HG03045 (cell line): ENCODE measurements at regions not wholly inside any gene's neighbourhood (a gene's known extent, or its start where the extent isn't known, plus 50 kb on each side); places are given as distances from the start of the nearest gene placed in this dataset.
"Not testable (repeated sequence)": the region's sequence is repeated elsewhere in the genome, so short reads cannot be mapped to it uniquely, and the experiment has no call there.

Experiments
- ATAC-seq: cut with Tn5 transposase; IDR thresholded peaks from one replicate; pipeline ENCODE4 v1.9.1; 2021; ENCODE audit warnings: mild to moderate bottlenecking, moderate library complexity; ENCODE audit not compliant: unreplicated experiment

DNA sequence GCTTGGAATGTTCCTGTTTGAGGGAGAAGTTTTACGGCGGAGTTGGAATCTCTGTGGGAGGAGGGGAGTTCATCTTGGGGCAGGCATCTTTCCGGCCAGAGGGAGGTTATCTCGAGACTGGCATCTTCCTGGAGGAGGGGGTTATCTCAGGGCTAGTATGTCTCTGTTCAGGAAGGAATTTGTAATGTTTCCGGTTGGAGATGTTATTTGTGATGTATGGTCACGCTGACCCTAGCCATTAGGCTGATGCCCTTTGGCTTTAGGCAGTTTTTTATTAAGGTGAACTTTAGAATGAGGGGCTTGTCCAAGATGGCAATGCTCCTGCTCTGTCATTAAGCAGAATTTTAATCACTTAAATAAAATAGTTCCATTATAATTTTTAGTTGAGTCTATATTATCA is 449.7 kb downstream of the PCDH10 start:
- no peak for ATAC-seq

DNA sequence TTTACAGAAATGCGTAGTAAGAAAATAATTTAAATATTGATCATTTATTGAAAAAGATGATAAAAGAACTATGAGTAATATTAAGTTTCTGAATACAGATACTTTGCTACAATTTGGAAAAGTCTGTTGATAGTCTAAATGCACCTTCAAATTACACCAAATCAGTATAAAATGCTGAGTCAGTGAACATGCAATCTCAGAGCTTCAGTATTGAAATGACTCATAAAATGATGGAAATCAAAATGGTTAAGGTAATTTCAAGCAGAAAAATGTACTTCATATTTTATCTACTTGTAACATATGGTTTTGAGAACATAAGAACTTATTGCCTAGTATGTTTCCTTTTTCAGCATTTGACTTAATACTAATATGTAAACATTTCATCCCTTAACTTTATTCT is 448.2 kb downstream of the PCDH10 start:
- no peak for ATAC-seq

DNA sequence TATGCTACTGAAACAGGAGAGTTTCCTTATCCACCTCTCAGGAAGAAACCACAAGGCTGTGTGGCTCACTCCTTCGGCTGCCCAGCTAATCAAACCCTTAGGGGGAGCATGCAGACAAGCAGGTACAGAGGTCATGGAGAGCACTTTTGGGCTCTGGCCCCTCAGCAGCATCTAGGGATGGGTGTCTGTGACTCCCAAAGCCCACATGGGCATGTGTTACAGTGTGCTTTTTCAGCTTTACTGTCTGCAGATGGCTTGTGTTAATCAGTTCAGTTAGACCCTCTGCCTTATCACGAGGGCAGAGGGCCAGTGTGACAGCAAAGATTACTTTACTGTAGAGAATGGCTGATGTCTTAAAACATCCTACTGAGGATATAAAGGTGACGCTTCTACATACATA is 447.4 kb downstream of the PCDH10 start:
- no peak for ATAC-seq

DNA sequence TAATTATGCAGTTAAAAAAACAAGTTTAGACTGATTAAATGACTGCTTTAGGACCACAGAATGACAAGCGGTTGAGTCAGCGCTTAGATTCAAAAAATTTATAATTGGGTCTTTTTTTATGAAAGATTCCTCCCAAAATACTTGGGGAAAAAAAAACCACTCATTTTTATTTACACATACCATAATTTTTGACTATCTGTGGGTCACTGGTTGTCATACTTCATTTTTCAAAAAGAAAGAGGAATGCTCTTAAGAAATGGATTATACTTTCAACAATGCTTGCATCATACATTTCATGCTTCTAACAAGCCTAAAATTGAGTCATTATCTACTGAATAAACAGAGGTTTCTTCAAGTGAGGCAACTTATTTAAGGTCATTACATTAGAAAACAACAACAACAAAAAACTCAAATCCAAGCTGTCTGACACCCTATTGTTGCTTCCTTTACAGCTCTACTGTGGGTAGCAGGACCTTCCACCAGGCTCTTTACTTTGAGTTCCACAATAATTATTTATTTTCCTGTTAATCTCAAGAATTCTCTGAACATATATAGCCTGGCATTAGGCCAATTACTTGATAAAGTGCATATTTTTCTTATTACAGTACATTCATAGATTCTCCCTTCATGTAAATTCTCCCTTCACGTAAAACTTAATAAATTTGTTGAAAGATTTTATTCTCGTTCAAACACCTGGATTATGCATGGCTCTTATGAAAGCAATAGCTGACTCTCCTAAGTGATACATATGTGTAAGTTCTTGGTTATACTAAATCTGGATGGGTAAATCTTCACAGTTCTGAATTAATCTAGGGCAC is 445.5 kb downstream of the PCDH10 start:
- ATAC-seq, result no peak

DNA sequence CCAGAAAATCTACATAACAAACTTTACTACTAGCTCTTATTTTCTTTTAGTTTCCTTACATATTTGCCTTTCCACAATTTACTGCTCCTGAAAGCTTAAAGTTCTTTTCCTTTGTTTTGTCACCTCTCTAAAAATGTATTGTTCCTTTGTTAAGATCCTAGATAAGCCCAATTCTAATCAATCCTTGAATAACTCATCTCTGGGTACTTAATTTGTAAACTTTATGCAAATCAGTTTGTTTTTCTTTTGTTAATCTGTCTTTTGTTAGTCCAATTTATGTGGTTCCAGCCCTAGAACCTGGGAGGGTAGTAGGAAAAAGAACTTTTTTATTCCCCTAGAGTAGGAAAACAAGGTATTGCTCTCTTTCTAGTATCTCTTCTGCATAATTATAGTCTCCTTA is 444.7 kb downstream of the PCDH10 start:
- ATAC-seq, result no peak

DNA sequence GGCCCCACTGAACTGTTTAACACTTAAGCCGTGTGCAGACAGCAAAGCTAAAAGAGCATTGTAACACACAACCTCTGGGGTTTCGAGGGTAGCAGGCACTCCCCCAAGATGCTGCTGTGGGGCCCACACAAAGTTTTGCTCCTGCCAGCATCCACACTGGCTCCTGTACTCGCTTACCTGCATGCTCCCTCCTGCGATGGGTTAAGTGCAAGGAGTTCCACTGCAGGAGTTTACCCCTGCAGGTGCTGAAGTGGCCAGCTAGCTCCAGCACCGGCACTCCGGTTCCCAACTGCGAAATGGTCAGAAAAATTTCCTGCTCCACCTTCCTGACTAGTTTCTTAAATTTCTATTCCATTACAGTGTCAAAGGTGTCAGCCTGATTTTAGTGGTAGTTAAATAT is 443.5 kb downstream of the PCDH10 start:
- ATAC-seq, result no peak

DNA sequence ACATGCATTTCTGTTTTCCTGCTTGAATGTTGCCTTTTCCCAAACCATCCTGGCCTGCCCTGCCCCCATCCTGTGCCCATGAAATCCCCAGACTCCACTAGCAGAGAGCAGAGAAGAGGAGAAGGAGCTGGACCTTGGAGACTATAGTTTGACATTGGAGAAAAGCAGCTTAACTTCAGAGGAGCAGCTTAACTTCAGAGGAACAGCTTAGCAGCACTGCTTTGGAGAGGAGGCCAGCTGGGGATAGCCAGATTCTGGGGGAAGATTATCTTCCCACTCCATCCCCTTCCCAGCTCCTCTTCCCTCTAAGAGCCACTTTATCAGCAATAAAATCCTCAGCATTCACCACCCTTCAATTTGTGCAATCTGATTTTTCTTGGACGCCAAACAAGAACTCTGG is 443.0 kb downstream of the PCDH10 start:
- ATAC-seq, result no peak

DNA sequence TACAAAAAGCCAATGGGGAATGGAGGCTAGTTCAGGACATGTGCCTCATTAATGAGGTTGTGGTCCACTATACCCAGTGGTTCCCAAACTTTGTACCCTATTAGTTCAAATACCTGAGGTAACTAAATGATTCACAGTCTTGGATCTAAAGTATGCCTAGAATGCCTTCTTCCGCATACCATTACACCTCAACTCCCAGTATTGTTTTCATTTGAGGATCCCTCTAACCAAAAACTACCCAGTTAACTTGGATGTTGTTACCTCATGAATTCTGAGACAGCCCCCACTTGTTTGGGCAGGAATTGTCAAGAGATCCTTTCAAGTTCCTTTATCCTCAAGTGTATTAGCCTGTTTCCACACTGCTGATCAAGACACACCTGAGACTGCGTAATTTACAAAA is 439.2 kb downstream of the PCDH10 start:
- no peak for ATAC-seq

DNA sequence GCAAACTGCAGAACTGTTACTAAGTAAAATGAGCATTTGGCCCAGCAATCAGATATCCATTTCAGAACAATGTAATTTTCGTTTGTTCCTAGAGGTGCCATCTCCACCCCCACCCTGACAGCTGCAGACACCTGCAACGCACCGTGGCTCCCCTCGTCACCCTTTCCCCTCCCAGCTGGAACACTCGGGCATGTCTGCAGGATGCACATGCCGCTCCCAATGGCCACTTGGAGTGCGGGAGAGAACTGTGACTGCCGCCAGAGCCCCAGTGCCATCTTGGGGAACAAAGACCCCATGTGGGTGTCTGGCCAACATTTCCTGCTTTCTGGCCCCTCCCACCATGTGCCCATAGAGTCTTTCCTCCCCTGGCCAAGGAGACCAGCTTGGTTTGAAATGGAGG is 436.2 kb downstream of the PCDH10 start:
- no peak for ATAC-seq

DNA sequence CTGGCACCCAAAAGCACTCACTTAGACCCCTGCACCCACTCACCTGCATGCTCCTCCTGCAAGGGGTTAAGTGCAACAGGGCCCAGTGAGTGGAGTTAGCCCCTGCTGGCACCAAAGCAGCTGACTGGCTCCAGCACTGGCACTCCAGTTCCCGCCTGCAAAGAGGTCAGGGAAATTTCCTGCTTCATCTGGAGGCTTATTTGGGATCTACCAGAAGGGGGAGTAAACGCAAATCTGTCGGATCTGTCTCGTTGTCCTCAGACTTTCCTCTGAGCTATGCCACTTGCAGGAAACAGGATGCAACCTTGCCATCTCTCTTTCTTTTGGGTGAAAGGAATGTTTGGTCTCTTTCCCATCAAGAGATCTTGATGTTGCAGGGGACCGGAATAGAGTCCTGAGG is 435.6 kb downstream of the PCDH10 start:
- ATAC-seq, result no peak

DNA sequence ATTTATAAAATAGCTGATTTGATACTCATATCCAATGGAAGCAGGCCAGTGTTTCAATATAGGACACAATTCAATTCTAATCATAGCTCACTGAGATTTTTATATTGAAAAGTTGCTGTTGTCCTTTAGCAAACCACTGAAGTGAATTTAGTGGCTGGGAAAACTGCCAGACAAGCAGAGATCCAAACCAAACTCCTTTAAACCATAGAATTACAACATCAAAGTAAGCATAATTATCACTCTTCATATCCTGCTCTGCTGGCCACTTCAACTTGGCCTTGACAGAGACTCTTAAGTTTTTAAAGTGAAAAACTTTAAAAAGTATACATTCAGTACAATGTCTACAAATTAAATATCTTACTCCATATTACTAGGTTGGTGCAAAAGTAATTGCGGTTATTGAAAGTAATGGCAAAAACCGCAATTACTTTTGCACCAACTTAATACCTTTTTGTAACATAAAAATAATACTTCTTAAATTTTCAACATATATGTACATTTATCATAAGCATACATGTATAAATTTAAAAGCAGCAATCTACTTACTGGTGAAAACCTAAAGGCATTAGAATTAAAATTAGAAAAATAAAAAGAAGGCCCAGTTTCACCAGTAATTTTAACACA is 433.0 kb downstream of the PCDH10 start:
- no peak for ATAC-seq

DNA sequence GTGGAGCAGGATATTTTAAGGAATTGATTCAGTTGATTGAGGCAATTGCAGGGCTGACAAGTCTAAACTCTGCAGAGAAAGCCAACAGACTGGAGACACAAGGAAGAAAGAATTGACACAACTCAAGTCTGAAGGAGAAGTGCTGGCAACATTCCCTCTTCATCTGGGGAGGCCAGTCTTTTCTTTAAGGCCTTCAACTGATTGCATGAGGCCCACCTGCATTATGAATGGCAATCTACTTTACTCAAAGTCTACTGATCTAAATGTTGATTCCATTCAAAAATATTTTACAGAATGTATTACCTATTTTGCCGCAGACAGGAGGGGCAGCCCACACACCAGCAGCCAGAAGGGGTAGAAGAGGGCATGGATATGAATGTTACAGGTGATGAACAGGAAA is 425.2 kb downstream of the PCDH10 start:
- ATAC-seq, result no peak

DNA sequence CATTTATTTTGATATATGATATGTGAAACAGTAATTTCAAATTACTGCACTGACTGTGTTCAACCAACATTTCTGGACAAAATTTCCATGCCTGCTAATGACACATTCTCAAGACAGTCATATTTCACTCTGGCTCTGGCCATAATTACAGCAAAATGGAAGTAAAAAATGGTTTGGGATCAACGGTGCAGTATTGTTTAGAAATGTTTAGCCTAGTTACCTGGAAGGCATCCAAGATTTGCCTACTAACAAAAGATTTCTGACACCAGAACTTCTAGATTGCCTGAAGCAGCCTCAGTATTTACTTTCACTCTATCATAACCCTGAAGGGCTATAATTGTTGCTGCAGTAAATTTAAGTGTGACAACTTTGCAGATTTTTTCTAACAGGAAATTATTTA is 416.3 kb downstream of the PCDH10 start:
- no peak for ATAC-seq

DNA sequence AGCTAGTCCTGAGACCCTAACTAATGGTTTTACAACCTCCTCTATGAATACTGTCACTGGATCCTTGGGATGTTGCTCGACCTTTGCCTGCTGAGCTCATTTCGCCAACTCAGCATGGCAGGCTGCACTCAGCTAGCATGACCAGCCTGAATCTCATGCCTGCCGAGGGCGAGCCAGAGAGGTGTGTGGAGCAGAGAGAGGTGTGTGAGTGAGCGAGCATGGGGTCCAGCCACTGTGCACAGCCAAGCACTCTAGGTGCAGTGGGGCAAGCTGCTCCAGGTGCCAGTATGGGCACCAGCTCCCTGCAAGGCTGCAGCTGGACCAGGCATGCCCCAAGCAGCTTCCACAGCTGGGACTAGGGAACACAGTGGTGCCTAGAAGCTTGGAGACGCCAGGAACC is 410.9 kb downstream of the PCDH10 start:
- no peak for ATAC-seq

DNA sequence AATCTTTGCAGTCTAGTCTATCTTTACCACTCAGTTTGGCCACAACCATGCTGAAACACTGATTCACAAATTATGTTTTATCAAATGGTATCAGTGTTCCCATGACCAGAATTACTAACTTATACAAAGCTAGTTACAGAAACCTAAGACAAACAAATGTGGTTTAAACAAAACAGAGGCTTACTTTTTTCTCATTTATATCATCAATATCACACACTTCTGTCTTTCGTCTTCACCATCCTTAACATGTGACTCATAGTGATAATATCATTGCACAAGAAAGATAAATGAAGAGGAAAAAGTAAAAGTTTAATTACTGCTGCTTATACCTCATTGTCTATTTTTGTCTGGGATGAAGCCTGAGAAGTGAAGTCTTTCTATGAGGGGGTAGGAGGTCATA is 406.6 kb downstream of the PCDH10 start:
- ATAC-seq, result no peak

DNA sequence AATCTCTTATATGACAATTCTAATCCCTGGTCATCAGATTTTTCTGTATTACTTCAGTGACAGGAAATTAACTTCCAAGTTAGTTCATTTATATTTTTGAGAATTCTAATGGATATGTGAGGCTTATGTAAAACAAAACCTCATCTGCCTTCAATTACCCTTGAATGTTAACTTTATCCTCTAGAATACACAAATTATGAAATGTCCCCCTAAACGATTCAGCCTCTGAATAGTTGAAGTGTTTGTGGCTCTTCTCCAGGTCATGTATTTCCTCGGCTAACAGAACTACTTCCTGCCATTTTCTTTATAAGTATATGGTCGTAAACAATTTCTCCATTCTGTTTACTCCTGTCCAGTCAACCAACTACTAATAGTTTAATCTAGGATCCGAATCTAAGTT is 401.3 kb downstream of the PCDH10 start:
- no peak for ATAC-seq

DNA sequence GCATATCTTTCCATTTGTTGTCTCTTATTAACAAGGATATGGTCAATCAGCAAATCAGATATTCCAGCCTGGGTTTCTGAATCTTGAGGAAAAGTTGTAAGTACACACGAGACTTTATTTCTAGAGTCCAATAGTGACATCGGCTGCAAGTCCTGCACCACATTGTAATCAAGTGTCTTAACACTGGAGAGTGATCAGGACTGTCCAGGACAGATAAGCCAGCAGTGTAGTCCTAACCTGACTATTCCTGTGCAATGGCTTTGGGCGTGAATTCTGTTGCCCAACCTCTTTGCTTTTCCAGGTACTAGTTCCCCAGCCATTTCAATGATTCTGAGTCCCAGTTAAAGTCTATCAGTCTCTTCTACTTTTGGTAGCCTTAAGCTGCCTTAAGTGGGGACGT is 395.0 kb downstream of the PCDH10 start:
- no peak for ATAC-seq

DNA sequence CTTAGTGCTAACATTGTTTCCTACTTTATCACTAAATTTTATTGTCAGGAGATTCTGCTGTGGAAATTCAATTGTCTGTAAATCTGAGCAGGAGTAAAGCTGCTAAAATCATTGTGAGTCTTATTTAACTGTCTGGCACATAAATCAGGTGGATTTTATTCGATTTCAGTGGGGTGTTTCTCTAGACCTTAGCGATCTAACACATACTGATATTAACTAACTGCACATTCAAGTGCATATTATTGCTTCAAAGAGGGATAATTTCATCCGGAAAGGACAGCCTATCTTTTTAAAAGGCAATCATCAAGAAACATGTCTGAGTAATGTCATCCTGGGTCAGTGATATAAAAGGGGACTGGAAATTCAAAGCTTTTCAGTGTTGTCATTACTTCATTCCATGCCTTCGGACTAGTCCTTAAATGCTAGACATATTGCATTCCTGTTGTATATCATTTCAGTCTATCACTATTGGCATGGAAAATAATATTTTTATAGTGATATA is 388.7 kb downstream of the PCDH10 start:
- no peak for ATAC-seq

DNA sequence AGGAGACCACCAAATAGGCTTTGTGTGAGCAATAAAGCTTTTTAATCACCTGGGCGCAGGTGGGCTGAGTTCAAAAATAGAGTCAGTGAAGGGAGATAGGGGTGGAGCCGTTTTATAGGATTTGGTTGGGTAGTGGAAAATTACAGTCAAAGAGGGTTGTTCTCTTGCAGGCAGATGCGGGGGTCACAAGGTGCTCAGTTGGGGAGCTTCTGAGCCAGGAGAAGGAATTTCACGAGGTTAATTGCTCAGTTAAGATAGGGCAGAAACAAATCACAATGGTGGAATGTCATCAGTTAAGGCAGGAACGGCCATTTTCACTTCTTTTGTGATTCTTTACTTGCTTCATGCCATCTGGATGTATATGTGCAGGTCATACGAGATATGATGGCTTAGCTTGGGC is 385.1 kb downstream of the PCDH10 start:
- not testable (repeated sequence) for ATAC-seq

DNA sequence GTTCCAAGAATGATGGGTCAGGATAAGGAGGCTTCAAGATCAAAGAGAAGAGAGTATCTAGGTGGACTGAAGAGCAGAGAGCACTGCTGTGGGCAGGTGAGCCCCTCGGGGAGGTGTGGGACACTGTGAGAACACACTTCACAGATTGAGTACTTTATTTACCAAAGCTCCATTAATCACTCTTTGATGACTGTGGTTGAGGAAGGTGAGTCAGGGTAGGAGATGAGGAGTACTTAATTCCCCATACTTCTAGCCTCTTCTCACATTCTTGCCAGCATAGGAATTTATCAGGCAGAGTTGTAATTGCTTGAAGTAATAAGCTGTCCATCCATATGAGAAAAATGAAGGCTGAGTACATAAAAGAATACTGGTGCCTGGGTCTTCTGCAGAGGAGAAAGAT is 375.3 kb downstream of the PCDH10 start:
- ATAC-seq, result no peak

DNA sequence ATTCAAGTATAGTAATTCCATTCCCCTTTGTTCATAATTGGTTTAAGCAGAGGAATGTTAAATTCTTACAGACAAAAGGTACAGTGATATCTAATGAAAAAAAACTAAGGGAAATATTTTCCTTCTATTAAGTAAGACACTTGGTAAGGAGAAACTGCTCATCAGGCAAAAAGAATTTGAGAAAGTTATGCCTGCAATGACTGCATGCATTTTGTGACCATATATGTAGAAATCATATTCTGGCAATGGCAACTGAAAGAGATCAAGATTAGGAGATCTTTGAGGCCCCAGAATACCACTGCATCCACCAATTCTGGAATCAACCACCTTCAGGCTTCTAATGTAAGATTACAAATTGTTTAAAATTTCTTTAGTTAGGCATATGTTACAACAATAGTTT is 364.8 kb downstream of the PCDH10 start:
- ATAC-seq, result no peak

DNA sequence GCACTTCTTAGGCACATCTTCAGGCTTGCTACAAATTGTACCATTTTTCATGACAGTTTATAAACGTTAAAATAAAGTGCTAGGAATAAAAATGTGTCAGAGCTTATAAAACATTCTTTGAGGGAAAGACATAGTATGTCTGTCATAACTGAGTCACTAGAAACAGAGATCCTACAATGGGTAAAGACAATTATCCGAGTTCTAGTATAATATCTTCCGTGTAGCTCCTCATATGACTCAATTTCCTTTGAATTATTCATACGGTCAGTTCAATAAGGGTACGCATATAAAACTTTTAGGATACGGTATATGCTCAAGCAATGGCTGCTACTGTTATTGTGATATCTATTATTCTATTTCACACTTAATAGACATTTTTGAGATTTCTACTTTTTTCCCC is 349.1 kb downstream of the PCDH10 start:
- no peak for ATAC-seq

DNA sequence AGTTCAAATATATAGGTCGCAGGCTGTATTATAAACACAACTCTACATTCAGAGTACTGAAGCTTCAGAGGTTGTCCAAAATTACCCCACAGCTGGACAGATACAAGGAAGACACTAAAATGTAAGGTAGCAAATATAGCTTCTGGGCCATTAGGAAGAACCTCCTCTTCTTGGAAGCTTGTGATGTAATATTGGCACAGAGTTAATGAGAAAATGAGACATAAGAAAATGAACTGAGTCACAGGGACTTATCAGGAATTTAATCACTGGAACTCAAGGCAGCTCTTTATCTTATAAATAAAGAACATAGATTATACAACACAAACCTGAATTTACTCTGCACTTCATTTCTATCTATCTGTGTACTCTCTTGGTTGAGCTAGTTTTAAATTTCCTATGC is 344.7 kb downstream of the PCDH10 start:
- ATAC-seq, result no peak
